IPS-15b (cell line): ENCODE measurements at regions not wholly inside any gene's neighbourhood (a gene's known extent, or its start where the extent isn't known, plus 50 kb on each side); places are given as distances from the start of the nearest gene placed in this dataset.

Experiments
- H3K27me3 ChIP-seq: one replicate; pipeline ENCODE4 v1.6.1; 2013; ENCODE audit warnings: low read length; ENCODE audit not compliant: control insufficient read depth, insufficient read depth
- H3K36me3 ChIP-seq: one replicate; pipeline ENCODE4 v1.6.1; 2013; ENCODE audit warnings: low read length; ENCODE audit not compliant: control insufficient read depth, insufficient read depth
- H3K4me1 ChIP-seq: one replicate; pipeline ENCODE4 v1.6.1; 2013; ENCODE audit warnings: mild to moderate bottlenecking, low read length; ENCODE audit not compliant: control insufficient read depth, insufficient read depth
- H3K4me3 ChIP-seq: one replicate; pipeline ENCODE4 v1.5.1; 2013; ENCODE audit warnings: low read depth, low read length
- H3K9ac ChIP-seq: one replicate; pipeline ENCODE4 v1.6.1; 2013; ENCODE audit warnings: low read depth, mild to moderate bottlenecking, low read length
- H3K9me3 ChIP-seq: one replicate; pipeline ENCODE4 v1.6.1; 2013; ENCODE audit warnings: mild to moderate bottlenecking, low read length; ENCODE audit not compliant: control insufficient read depth, insufficient read depth

GRCh38 chr6:108788416-108788815 lies 59.8 kb upstream of the ARMC2 start:
- no peaks in the 10 kb centered on the region for H3K36me3 ChIP-seq
- H3K4me3 ChIP-seq, result no peak overlapping the region
- H3K9ac ChIP-seq, result no peak overlapping the region
- peaks cover 4% of the 10 kb centered on the region for H3K27me3 ChIP-seq
- no peaks in the 10 kb centered on the region for H3K9me3 ChIP-seq
- no peaks in the 10 kb centered on the region for H3K4me1 ChIP-seq

GRCh38 chr6:108789475-108789874 lies 58.7 kb upstream of the ARMC2 start:
- Histone ChIP-seq H3K4me3 (no peak overlapping the region), H3K27me3 (no peaks in the 10 kb centered on the region), H3K9me3 (no peaks in the 10 kb centered on the region), H3K9ac (no peak overlapping the region), H3K4me1 (no peaks in the 10 kb centered on the region), H3K36me3 (no peaks in the 10 kb centered on the region)

- no peaks in the 10 kb centered on the region for H3K27me3 ChIP-seq
- H3K4me1 ChIP-seq, result no peaks in the 10 kb centered on the region
- H3K4me3 ChIP-seq, result no peak overlapping the region
- no peaks in the 10 kb centered on the region for H3K36me3 ChIP-seq
- no peak overlapping the region for H3K9ac ChIP-seq
- H3K9me3 ChIP-seq, result no peaks in the 10 kb centered on the region
Observed at GRCh38 chr6:108791700-108792099, 56.5 kb upstream of the ARMC2 start.

- no peak overlapping the region for H3K9ac ChIP-seq
- H3K4me1 ChIP-seq, result peaks cover 2% of the 10 kb centered on the region
- H3K9me3 ChIP-seq, result no peaks in the 10 kb centered on the region
- no peak overlapping the region for H3K4me3 ChIP-seq
- H3K27me3 ChIP-seq, result no peaks in the 10 kb centered on the region
- H3K36me3 ChIP-seq, result no peaks in the 10 kb centered on the region
Observed at GRCh38 chr6:108793516-108794251, 54.5 kb upstream of the ARMC2 start.

- H3K4me3 ChIP-seq, result no peak overlapping the region
- H3K4me1 ChIP-seq, result peaks cover 2% of the 10 kb centered on the region
- H3K9ac ChIP-seq, result no peak overlapping the region
- H3K36me3 ChIP-seq, result no peaks in the 10 kb centered on the region
- no peaks in the 10 kb centered on the region for H3K27me3 ChIP-seq
- H3K9me3 ChIP-seq, result no peaks in the 10 kb centered on the region
Observed at GRCh38 chr6:108795122-108795521, 53.1 kb upstream of the ARMC2 start.

- Histone ChIP-seq H3K4me3 (no peak overlapping the region), H3K4me1 (peaks cover 2% of the 10 kb centered on the region), H3K27me3 (no peaks in the 10 kb centered on the region), H3K9ac (no peak overlapping the region), H3K36me3 (no peaks in the 10 kb centered on the region), H3K9me3 (no peaks in the 10 kb centered on the region)
Observed at GRCh38 chr6:108795814-108796213, 52.4 kb upstream of the ARMC2 start.

GRCh38 chr6:108796875-108797274 lies 51.3 kb upstream of the ARMC2 start:
- no peak overlapping the region for H3K4me3 ChIP-seq
- H3K27me3 ChIP-seq, result no peaks in the 10 kb centered on the region
- no peak overlapping the region for H3K9ac ChIP-seq
- H3K36me3 ChIP-seq, result no peaks in the 10 kb centered on the region
- H3K4me1 ChIP-seq, result peaks cover 2% of the 10 kb centered on the region
- H3K9me3 ChIP-seq, result no peaks in the 10 kb centered on the region

- Histone ChIP-seq H3K4me1 (peaks cover 2% of the 10 kb centered on the region), H3K36me3 (no peaks in the 10 kb centered on the region), H3K9ac (no peak overlapping the region), H3K4me3 (no peak overlapping the region), H3K27me3 (no peaks in the 10 kb centered on the region), H3K9me3 (no peaks in the 10 kb centered on the region)
Observed at GRCh38 chr6:108797951-108798669, 50.1 kb upstream of the ARMC2 start.
